NCI-H2171 treated with DMSO at 0.1 percent for 48 hours (cell line): ENCODE measurements at regions not wholly inside any gene's neighbourhood (a gene's known extent, or its start where the extent isn't known, plus 50 kb on each side); places are given as distances from the start of the nearest gene placed in this dataset.
A peak's percentile ranks its signal among the peaks of the same experiment; 100 is the strongest.
"Not testable (repeated sequence)": the region's sequence is repeated elsewhere in the genome, so short reads cannot be mapped to it uniquely, and the experiment has no call there.

Source experiments
- DNase-seq: peaks from one replicate; lab custom pipeline; 2025; lab: John Stamatoyannopoulos, UW

DNA sequence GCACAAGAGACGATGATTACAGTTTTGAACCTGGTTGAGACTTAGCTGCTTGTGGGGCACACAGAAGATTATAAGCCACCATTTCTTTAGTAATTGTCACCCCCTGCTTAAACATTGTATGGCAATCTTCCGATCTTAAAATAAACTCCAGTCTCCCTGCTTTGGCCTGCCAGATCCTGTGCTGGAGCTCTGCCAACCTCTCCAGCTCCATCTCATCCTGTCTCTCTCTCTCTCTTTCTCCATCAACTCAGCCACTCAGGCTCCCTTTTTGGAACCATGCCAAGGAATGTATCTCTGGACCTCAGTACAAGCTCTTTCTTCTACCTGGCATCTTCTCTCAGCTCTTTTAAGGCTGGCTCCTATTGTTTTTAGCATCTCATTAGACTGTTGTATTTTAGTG is 1053.2 kb downstream of the REEP3 start:
- DNase-seq = peak; percentile 68

DNA sequence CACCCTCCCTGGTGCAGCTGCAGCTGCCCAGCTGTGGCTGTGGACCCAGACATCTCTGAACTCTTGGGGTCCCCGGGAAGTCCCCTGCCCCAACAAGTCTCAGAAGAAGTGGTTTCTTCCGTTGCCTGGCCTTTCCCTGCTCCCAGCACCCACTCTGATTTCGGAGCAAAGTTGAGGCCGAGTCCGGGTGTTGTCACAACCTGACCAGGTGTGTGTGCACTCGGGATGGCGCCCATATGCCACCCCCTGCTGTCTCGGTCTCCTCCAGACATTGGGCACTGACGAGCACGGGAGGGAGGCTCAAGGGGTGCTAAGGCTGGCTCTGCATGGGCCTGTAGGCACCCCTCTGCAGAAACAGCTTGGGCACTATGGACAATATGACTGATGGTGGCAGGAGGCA is 1055.3 kb downstream of the REEP3 start:
- DNase-seq = no peak

DNA sequence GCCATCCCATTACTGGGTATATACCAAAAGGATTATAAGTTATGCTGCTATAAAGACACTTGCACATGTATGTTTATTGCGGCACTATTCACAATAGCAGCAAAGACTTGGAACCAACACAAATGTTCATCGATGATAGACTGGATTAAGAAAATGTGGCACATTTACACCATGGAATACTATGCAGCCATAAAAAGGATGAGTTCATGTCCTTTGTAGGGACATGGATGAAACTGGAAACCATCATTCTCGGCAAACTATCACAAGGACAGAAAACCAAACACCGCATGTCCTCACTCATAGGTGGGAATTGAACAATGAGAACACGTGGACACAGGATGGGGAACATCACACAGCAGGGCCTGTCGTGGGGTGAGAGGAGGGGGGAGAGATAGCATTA is 1057.6 kb downstream of the REEP3 start:
- not testable (repeated sequence) for DNase-seq

- no peak for DNase-seq
Observed at GRCh38 chr10:64586934-64587503, 1065.8 kb downstream of the REEP3 start.

DNA sequence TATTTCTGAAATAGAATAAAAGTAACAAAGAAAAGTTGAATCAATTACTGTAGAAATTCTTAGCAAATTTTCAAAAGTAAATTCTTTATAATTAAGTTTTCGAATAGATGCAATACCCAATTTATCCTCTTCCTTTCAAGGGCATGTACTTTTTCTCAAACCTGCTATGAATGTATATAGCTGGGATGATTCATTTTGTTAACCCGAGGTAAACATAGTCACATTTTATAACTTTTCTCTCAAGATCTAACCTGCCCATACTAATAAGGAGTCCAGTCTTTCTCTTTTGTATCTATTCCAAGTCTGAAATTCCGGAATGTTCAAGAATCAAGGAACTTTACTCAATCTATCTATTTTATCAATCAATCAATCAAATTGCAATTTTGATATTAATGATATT is 1072.9 kb downstream of the REEP3 start:
- no peak for DNase-seq

GRCh38 chr10:64598600-64598999 is 1077.4 kb downstream of the REEP3 start:
- no peak for DNase-seq

DNA sequence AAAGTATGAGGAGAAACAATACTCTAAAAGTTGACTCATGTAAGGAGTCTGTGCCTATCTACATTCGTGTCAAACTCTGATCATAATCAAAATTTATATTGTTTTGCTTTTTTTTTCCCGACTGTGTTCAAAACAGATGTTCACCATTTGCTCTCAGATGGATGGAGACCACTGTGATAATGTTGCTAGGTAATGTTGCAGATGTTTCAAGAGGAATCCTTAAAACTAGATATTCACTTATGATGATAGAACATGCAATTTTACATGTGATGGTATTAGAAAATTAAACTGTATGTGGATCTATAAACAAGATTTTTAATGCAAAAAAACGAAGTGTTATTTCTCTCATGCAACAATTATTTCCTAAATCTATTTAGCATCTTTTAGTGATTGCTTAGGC is 1080.1 kb downstream of the REEP3 start:
- no peak for DNase-seq

GRCh38 chr10:64617085-64617484 is 1095.9 kb downstream of the REEP3 start:
- DNase-seq = no peak

GRCh38 chr10:64619102-64619501 is 1097.9 kb downstream of the REEP3 start:
- DNase-seq = no peak

DNA sequence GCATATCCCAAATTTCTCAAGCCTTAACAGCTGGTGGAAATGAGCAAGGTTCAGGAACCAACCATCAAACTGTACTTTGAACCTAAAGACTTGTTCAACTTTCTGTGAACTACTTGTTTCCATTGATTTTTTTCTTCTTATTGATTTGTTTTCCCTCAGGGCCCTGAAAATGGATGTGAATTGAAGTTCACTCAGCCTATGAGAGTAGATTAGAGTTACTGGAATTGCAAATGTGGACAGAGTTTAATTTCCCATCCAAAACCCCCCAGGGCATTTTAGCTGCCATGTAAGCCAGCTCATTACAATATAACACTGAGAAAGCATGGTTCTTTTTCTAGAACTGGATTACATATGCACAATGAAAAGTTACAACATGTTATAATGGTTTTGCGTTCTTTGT is 1105.7 kb downstream of the REEP3 start:
- DNase-seq = no peak

- DNase-seq = peak; percentile 70
Observed at GRCh38 chr10:64630534-64630933, 1109.3 kb downstream of the REEP3 start.

DNA sequence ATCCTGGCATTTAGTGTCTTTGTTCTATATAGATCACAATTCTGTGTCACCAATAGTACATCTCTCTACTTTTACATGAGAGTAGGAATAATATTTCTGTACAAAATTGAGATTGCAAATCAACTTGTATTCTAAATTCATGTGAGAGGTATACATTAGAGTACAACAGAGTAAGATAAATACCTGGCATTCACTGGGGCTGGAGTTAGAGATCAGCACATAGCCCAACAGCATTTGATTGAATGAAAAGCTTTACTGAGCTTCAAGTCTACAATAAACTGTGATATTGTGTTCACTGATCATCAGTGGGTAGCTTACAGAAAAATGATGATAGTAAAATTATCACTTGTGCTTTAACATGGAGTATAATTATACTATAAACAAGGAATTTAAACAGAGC is 1114.7 kb downstream of the REEP3 start:
- no peak for DNase-seq

GRCh38 chr10:64636461-64636860 is 1115.3 kb downstream of the REEP3 start:
- no peak for DNase-seq

DNA sequence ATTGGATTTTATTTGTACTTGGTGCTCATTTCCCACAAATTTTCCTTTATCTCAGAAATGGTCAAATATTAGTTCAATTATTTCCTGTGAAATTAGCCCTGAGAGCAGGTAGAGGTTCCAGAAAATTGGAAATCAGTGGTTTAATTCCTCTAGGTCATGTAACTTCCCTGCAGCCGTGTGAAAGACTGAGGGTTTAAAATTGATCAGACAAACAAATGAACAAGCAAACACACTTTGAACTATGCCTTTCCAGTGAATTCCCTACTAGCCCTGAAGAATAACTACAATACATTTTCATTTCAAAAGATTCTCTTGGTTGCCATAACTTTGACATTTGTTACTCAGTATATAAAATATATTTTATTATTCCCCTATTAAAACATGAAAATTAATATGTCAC is 1116.7 kb downstream of the REEP3 start:
- DNase-seq = no peak

DNA sequence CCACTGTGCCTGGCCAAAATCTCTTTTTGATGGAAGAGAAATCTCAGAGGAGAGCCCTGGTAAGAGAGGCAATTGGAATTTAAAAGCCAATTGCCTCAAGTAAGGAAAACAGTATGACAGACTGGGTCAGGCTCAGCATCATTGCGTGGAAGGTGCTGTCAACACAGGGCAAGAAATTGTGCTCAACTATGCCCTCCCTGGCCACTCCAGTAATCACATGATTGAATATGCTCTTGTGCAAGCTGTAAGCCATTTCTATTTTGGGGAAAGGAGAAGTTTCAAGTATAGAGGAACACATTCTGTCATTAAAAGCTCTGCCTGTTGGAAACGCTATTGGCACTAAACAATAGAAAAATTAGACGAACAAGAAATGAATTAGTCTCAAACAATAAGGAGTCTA is 1127.7 kb downstream of the REEP3 start:
- DNase-seq = no peak

GRCh38 chr10:64658528-64658927 is 1137.3 kb downstream of the REEP3 start:
- no peak for DNase-seq

DNA sequence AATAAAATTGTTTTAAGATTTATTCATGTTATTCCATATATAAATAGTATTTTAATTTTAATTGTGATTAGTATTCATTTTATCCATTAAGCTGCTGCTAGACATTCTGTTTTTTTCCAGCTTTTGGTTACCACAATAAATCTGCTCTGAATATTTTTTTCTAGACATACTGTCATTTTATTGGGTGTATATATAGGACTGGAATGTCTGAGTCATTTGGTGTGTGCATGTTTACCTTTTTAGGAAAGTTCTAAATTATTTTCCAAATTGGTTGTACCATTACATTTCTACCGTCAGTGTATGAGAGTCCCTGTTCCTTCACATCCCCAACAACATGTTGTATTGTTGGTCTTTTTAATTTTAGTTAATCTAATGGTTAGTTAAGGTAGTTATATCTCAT is 1138.1 kb downstream of the REEP3 start:
- no peak for DNase-seq

DNA sequence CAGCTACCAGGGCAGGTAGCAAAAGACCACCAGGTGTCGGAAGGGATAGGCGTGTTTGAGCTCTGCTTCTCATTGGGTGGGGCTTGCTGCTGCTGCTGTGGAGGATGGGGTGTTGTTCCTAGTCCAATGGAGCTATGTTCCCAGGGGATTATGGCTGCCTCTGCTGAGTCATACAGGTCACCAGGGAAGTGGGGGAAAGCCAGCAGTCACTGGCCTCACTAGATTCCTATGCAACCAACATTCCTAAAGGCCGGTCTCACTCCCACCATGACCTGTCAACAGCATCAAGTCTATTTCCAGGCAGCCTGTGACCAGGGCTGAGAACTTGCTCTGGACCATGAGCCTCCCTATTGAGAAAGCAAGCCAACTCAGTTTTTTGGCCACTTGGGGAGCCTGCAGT is 1160.8 kb downstream of the REEP3 start:
- DNase-seq = no peak

GRCh38 chr10:64690194-64690593 is 1169.0 kb downstream of the REEP3 start:
- peak; percentile 87 for DNase-seq

DNA sequence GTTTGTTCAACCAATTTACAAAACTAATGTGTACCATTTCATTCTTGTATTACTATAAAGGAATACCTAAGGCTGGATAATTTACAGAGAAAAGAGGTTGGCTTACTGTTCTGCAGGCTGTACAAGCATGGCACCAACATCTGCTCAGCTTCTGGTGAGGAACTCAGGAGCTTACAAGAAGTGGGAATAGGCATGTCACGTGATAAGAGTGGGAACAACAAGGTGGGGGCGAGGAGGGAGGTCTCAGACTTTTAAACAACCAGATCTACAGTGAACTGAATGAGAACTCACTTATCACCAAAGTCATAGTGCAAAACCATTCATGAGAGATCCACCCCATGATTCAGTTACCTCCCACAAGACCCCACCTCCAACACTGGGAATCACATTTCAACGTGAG is 1178.0 kb downstream of the REEP3 start:
- no peak for DNase-seq

DNA sequence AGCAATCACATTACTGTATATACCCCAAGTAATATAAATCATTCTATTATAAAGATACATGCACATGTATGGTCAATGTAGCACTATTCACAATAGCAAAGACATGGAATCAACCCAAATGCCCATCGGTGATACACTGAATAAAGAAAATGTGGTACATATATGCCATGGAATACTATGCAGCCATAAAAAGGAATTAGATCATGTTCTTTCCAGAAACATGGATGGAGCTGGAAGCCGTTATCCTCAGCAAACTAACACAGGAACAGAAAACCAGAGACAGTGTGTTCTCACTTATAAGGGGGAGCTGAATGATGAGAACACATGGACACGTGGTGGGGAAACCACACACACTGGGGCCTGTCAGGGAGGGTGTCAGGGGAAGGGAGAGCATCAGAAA is 1180.9 kb downstream of the REEP3 start:
- not testable (repeated sequence) for DNase-seq

DNA sequence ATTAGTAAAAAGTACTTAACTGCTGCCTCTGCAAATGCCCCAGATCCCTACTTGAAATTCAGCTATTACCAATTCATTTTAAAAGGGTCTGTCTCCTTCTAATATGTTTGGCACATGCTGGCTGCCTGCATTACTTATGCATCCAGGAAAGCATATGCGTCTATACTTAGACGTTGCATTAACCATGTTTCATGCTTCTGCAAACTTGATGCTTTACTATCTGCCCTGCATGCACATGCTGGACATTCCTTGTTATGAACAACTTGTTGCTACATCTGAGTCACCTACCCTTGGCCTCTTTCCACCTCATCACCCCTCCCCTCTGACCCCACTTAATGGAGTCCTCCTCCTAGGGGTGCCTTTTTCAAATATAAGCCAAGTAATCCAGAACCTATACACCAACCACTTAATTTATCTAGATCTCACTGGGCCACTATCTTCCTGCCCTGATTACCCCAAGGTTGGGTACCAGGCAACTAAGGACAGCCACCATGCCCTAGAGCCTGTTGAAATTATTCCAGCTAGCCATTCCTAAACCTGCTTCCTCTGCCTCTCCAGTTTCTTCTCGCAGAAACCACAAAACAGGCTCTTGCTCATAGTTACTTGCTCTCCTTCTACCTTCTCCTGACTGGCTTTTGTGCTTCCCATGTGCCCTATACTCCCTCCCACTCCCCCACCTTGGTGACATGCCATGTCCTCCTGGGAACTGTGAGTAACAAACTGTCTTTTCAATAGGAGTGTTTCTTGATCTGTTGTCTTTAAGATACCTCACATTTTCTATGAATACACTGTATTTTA is 1187.9 kb downstream of the REEP3 start:
- DNase-seq = no peak

DNA sequence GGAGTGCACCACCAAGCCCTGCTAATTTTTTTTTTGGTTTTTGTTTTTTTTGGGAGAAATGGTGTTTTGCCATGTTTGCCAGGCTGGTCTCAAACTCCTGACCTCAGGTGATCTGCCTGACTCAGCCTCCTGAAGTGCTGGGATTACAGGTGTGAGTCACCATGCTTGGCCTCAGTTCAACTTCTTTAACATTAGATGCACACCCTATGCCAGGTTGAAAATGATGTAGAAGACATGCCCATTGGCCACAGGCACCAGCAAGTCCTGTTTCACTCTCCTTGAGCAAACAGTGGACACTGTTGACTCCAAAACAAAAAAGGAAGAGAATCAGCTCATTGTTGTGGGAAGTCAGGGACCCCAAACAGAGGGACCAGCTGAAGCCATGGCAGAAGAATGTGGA is 1205.3 kb downstream of the REEP3 start:
- no peak for DNase-seq

GRCh38 chr10:64731016-64731415 is 1209.8 kb downstream of the REEP3 start:
- DNase-seq = no peak
